CD14-positive monocyte (primary cell): ENCODE measurements at regions not wholly inside any gene's neighbourhood (a gene's known extent, or its start where the extent isn't known, plus 50 kb on each side); places are given as distances from the start of the nearest gene placed in this dataset.

Source experiments
- DNase-seq, 3 donors: peaks; one replicate each; pipeline ENCODE4 v3.0.0-alpha.2; 2011 to 2022
- H2AFZ ChIP-seq: 2 replicates; pipeline ENCODE4 v1.6.0; 2012; ENCODE audit warnings: mild to moderate bottlenecking, low read depth, low read length, inconsistent platforms; ENCODE audit not compliant: insufficient read depth, poor library complexity, severe bottlenecking
- H3K27ac ChIP-seq, 2 donors: 1 replicate in 1 of 2; 2 replicates in 1 of 2; pipeline ENCODE4 v1.5.1; 2012 to 2013; ENCODE audit warnings: low read length in 2 of 2, control low read depth in 1 of 2, inconsistent platforms in 1 of 2, low read depth in 1 of 2, mild to moderate bottlenecking in 1 of 2
- H3K27me3 ChIP-seq, 2 donors: one replicate each; pipeline versions ENCODE4 v1.6.0 to v1.6.1; 2011 to 2013; ENCODE audit warnings: low read length in 2 of 2; ENCODE audit not compliant: control insufficient read depth in 2 of 2, insufficient read depth in 2 of 2
- H3K36me3 ChIP-seq, 2 donors: replicated peaks in 1 of 2; 1 replicate in 1 of 2; 2 replicates in 1 of 2; pipeline versions ENCODE4 v1.5.1 to v1.6.1; 2012 to 2013; ENCODE audit warnings: low read length in 2 of 2, control low read depth in 1 of 2, inconsistent platforms in 1 of 2, mild to moderate bottlenecking in 1 of 2; ENCODE audit not compliant: insufficient read depth in 2 of 2, control insufficient read depth in 1 of 2
- H3K4me1 ChIP-seq, 2 donors: 1 replicate in 1 of 2; 2 replicates in 1 of 2; pipeline versions ENCODE4 v1.5.1 to v1.6.1; 2012 to 2013; ENCODE audit warnings: low read length in 2 of 2, control low read depth in 1 of 2, inconsistent platforms in 1 of 2, mild to moderate bottlenecking in 1 of 2, moderate library complexity in 1 of 2; ENCODE audit not compliant: insufficient read depth in 2 of 2, control insufficient read depth in 1 of 2
- H3K4me2 ChIP-seq: replicated peaks from 2 replicates; pipeline ENCODE3; 2012; ENCODE audit warnings: low read length, moderate library complexity, mild to moderate bottlenecking; ENCODE audit not compliant: poor library complexity, severe bottlenecking; ENCODE audit errors: extremely low read depth
- H3K4me3 ChIP-seq, 3 experiments: fragments of 200-600 bp in 1 of 3; sonication (generic) in 1 of 3; replicated peaks in 1 of 3; 1 replicate in 2 of 3; 2 replicates in 1 of 3; pipeline ENCODE4 v1.5.1; 2011 to 2013; ENCODE audit warnings: low read length in 3 of 3, mild to moderate bottlenecking in 3 of 3, control low read depth in 2 of 3, low read depth in 2 of 3, inconsistent platforms in 1 of 3, moderate library complexity in 1 of 3
- H3K79me2 ChIP-seq: 2 replicates; pipeline ENCODE4 v1.6.0; 2012; ENCODE audit warnings: mild to moderate bottlenecking, control low read depth, inconsistent platforms, low read length, moderate library complexity; ENCODE audit not compliant: insufficient read depth
- H3K9ac ChIP-seq: 2 replicates; pipeline ENCODE4 v1.6.0; 2017; ENCODE audit warnings: low read length, mild to moderate bottlenecking; ENCODE audit not compliant: insufficient read depth, poor library complexity, severe bottlenecking
- H3K9me3 ChIP-seq, 2 donors: replicated peaks in 1 of 2; 1 replicate in 1 of 2; 2 replicates in 1 of 2; pipeline versions ENCODE4 v1.5.1 to v1.6.1; 2012 to 2013; ENCODE audit warnings: low read length in 2 of 2, control low read depth in 1 of 2; ENCODE audit not compliant: control insufficient read depth in 1 of 2, insufficient read depth in 1 of 2
- H4K20me1 ChIP-seq: 2 replicates; pipeline ENCODE4 v1.6.0; 2012; ENCODE audit warnings: mild to moderate bottlenecking, low read length, control low read depth, moderate library complexity; ENCODE audit not compliant: insufficient read depth
- H3K27ac Mint-ChIP-seq, 7 donors: one replicate each; pipeline ENCODE4 v1.8.0; 2020; ENCODE audit warnings: mild to moderate bottlenecking in 7 of 7, mixed read lengths in 7 of 7, moderate library complexity in 6 of 7, inconsistent platforms in 2 of 7
- H3K27me3 Mint-ChIP-seq, 3 donors: one replicate each; pipeline ENCODE4 v1.8.0; 2021 to 2022; ENCODE audit warnings: low read depth in 3 of 3, mild to moderate bottlenecking in 3 of 3, mixed read lengths in 3 of 3, moderate library complexity in 3 of 3, inconsistent platforms in 1 of 3
- H3K36me3 Mint-ChIP-seq, 2 donors: one replicate each; pipeline ENCODE4 v1.8.0; 2020; ENCODE audit warnings: mixed read lengths in 2 of 2, inconsistent platforms in 1 of 2, mild to moderate bottlenecking in 1 of 2
- H3K4me1 Mint-ChIP-seq: one replicate; pipeline ENCODE4 v1.8.0; 2020; ENCODE audit warnings: mild to moderate bottlenecking, mixed read lengths
- H3K4me3 Mint-ChIP-seq, 2 donors: one replicate each; pipeline ENCODE4 v1.8.0; 2020; ENCODE audit warnings: mild to moderate bottlenecking in 2 of 2, mixed read lengths in 2 of 2, moderate library complexity in 1 of 2
- H3K9me3 Mint-ChIP-seq, 7 donors: one replicate each; pipeline ENCODE4 v1.8.0; 2020 to 2022; ENCODE audit warnings: mixed read lengths in 7 of 7, mild to moderate bottlenecking in 6 of 7, moderate library complexity in 6 of 7, inconsistent platforms in 2 of 7
- WGBS: methylation state at CpG from one replicate; pipeline ENCODE4 v1.1.5; 2013; ENCODE audit warnings: missing lambda C conversion rate; ENCODE audit not compliant: insufficient coverage; 5-methylcytosine and 5-hydroxymethylcytosine counted together
- intact Hi-C, 2 donors: fragments of 100-400 bp; cut with micrococcal nuclease; formaldehyde crosslinking; loops; one replicate each; pipeline versions ENCODE4 v1.15.0 to v1.15.1; 2023
- TF ChIP-seq, protein P1 (sequence below): fragments of 200-600 bp; IDR thresholded peaks from one replicate; pipeline ENCODE4 v1.8.0; 2022; ENCODE audit warnings: antibody characterized with exemption, mild to moderate bottlenecking

DNA sequence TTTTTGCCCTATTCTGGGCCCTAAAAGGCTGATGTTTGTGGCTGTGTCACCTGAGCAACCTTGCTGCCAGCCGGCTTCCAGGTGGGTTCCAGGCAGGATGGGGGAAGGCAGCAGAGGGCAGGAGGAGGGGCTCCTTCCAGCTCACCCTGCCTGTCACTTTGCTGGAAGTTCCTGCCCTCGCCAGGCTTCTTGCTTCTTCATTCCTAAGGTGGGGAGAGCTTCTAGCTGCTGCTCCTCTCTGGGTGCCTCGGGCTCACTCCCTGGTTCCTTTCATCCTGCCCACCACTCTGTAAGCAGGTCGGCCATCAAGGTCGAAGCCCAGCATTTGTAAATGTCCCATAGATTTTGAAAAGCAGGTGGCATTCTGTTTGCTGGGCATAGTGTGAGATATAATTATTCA lies 249.4 kb upstream of the HS6ST1 start:
- intact Hi-C loops = no loop called here
- Histone ChIP-seq H3K79me2 (no peaks in the 10 kb centered on the region), H3K4me2 (no peak overlapping the region), H3K4me1 (peaks cover 4 to 12% of the 10 kb centered on the region in 2 donors), H3K9me3 (no peaks in the 10 kb centered on the region), H2AFZ (no peak overlapping the region), H3K4me3 (no peak overlapping the region), H4K20me1 (no peaks in the 10 kb centered on the region), H3K9ac (no peak overlapping the region), H3K27me3 (no peaks in the 10 kb centered on the region), H3K36me3 (no peaks in the 10 kb centered on the region), H3K27ac (no peak overlapping the region)
- H3K36me3 Mint-ChIP-seq = no peaks in the 10 kb centered on the region
- TF ChIP-seq, protein P1, sequence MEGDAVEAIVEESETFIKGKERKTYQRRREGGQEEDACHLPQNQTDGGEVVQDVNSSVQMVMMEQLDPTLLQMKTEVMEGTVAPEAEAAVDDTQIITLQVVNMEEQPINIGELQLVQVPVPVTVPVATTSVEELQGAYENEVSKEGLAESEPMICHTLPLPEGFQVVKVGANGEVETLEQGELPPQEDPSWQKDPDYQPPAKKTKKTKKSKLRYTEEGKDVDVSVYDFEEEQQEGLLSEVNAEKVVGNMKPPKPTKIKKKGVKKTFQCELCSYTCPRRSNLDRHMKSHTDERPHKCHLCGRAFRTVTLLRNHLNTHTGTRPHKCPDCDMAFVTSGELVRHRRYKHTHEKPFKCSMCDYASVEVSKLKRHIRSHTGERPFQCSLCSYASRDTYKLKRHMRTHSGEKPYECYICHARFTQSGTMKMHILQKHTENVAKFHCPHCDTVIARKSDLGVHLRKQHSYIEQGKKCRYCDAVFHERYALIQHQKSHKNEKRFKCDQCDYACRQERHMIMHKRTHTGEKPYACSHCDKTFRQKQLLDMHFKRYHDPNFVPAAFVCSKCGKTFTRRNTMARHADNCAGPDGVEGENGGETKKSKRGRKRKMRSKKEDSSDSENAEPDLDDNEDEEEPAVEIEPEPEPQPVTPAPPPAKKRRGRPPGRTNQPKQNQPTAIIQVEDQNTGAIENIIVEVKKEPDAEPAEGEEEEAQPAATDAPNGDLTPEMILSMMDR = no peak
- DNase-seq = no peak
- H3K4me3 Mint-ChIP-seq = no peak overlapping the region
- H3K27ac Mint-ChIP-seq = peak overlapping the region in 1 of 7 donors; percentile 76
- peaks cover 0 to 6% (median 2%) of the 10 kb centered on the region in 3 donors for H3K27me3 Mint-ChIP-seq
- H3K9me3 Mint-ChIP-seq = peaks cover 0 to 3% (median 0%) of the 10 kb centered on the region in 7 donors
- H3K4me1 Mint-ChIP-seq = peaks cover 7% of the 10 kb centered on the region
- WGBS = 80% methylated on average over 2 of the region's 5 CpGs

DNA sequence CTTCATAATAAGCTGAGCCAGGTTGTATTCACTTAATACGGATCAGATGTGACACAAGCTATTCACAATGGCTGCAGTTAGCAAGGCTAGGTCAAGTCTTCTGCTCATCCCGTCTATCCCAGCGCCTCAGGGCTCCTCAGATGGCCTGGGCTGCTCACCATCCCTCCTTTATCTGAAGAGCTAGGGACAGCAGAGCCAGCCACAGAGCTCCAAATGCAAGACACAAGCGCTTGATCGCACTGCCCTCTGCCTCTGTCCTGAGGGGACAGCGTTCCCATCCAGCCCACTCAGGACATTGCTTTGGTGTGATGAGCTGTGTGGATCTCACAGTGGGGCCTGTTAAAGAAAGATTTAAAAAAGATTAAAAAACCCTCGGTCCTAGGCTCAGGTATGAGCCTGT lies 254.4 kb upstream of the HS6ST1 start:
- Histone ChIP-seq H3K36me3 (no peaks in the 10 kb centered on the region), H3K27me3 (no peaks in the 10 kb centered on the region), H3K27ac (no peak overlapping the region), H3K4me3 (no peak overlapping the region), H3K9ac (no peak overlapping the region), H3K79me2 (no peaks in the 10 kb centered on the region), H3K4me1 (no peaks in the 10 kb centered on the region), H3K4me2 (no peak overlapping the region), H4K20me1 (no peaks in the 10 kb centered on the region), H2AFZ (no peak overlapping the region), H3K9me3 (no peaks in the 10 kb centered on the region)
- Mint-ChIP-seq H3K27ac (no peak overlapping the region), H3K4me1 (peaks cover 3% of the 10 kb centered on the region), H3K4me3 (no peak overlapping the region), H3K27me3 (peaks cover 3 to 6% (median 5%) of the 10 kb centered on the region in 3 donors), H3K9me3 (no peaks in the 10 kb centered on the region), H3K36me3 (no peaks in the 10 kb centered on the region)
- intact Hi-C loops = no loop called here
- DNase-seq = no peak
- WGBS = 96% methylated on average over 5 of the region's 7 CpGs
- TF ChIP-seq, protein P1 = no peak
